T1000 (cell line): ENCODE measurements at regions not wholly inside any gene's neighbourhood (a gene's known extent, or its start where the extent isn't known, plus 50 kb on each side); places are given as distances from the start of the nearest gene placed in this dataset.
"Not testable (repeated sequence)": the region's sequence is repeated elsewhere in the genome, so short reads cannot be mapped to it uniquely, and the experiment has no call there.

Source experiments
- DNase-seq: peaks from one replicate; lab custom pipeline; 2025; ENCODE audit warnings: mixed read lengths; lab: John Stamatoyannopoulos, UW

GRCh38 chr6:86070151-86070550 is 427.5 kb upstream of the SYNCRIP start:
- no peak for DNase-seq

GRCh38 chr6:86065002-86065401 is 422.3 kb upstream of the SYNCRIP start:
- not testable (repeated sequence) for DNase-seq

GRCh38 chr6:86057293-86057980 is 414.8 kb upstream of the SYNCRIP start:
- DNase-seq = not testable (repeated sequence)

GRCh38 chr6:86045038-86045437 is 402.4 kb upstream of the SYNCRIP start:
- no peak for DNase-seq

GRCh38 chr6:86042214-86042613 is 399.5 kb upstream of the SYNCRIP start:
- DNase-seq = no peak

- no peak for DNase-seq
Observed at GRCh38 chr6:86031713-86032112, 389.0 kb upstream of the SYNCRIP start.

- no peak for DNase-seq
Observed at GRCh38 chr6:86030875-86031274, 388.2 kb upstream of the SYNCRIP start.

- DNase-seq = no peak
Observed at GRCh38 chr6:86028776-86029175, 386.1 kb upstream of the SYNCRIP start.

- not testable (repeated sequence) for DNase-seq
Observed at GRCh38 chr6:86026890-86027289, 384.2 kb upstream of the SYNCRIP start.

- no peak for DNase-seq
Observed at GRCh38 chr6:86017236-86017635, 374.6 kb upstream of the SYNCRIP start.

- no peak for DNase-seq
Observed at GRCh38 chr6:86016567-86016966, 373.9 kb upstream of the SYNCRIP start.

- no peak for DNase-seq
Observed at GRCh38 chr6:86016077-86016476, 373.4 kb upstream of the SYNCRIP start.

- DNase-seq = not testable (repeated sequence)
Observed at GRCh38 chr6:86012991-86013390, 370.3 kb upstream of the SYNCRIP start.

GRCh38 chr6:86010915-86011786 is 368.5 kb upstream of the SYNCRIP start:
- DNase-seq = no peak

GRCh38 chr6:85997206-85997605 is 354.5 kb upstream of the SYNCRIP start:
- no peak for DNase-seq

GRCh38 chr6:85996034-85996375 is 353.3 kb upstream of the SYNCRIP start:
- DNase-seq = no peak

- DNase-seq = no peak
Observed at GRCh38 chr6:85995339-85996033, 352.8 kb upstream of the SYNCRIP start.

GRCh38 chr6:85986681-85987080 is 344.0 kb upstream of the SYNCRIP start:
- no peak for DNase-seq

GRCh38 chr6:85983032-85983659 is 340.5 kb upstream of the SYNCRIP start:
- DNase-seq = no peak

- no peak for DNase-seq
Observed at GRCh38 chr6:85977661-85978060, 335.0 kb upstream of the SYNCRIP start.

- no peak for DNase-seq
Observed at GRCh38 chr6:85975957-85976356, 333.3 kb upstream of the SYNCRIP start.

- DNase-seq = no peak
Observed at GRCh38 chr6:85971238-85971637, 328.6 kb upstream of the SYNCRIP start.
